ENCODE measurements at regions not wholly inside any gene's neighbourhood (a gene's known extent, or its start where the extent isn't known, plus 50 kb on each side); places are given as distances from the start of the nearest gene placed in this dataset.

DNA sequence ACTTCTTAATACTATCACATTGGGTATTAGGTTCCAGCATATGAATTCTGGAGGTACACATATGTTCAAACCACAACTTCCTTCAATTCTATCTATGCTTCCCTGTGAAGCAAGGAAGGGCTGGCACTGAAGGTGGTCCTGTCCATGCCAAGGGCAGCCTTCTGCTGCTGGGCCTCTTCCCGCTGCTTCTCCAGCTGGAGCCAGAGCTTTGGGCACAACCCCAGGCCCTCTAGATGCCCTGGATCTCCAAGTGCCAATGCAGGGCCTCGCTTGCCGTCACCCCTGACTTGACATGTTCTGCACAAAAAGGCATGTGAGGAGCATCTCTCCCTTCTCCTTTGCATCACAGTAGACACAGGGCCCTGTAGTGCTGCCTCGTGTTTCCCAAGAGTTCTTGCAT, 62.6 kb downstream of the STYXL2 start:
- TF ChIP-seq, protein P1, sequence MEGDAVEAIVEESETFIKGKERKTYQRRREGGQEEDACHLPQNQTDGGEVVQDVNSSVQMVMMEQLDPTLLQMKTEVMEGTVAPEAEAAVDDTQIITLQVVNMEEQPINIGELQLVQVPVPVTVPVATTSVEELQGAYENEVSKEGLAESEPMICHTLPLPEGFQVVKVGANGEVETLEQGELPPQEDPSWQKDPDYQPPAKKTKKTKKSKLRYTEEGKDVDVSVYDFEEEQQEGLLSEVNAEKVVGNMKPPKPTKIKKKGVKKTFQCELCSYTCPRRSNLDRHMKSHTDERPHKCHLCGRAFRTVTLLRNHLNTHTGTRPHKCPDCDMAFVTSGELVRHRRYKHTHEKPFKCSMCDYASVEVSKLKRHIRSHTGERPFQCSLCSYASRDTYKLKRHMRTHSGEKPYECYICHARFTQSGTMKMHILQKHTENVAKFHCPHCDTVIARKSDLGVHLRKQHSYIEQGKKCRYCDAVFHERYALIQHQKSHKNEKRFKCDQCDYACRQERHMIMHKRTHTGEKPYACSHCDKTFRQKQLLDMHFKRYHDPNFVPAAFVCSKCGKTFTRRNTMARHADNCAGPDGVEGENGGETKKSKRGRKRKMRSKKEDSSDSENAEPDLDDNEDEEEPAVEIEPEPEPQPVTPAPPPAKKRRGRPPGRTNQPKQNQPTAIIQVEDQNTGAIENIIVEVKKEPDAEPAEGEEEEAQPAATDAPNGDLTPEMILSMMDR (IDR thresholded peaks at IDR 0.05) = no peak
- no peak for TF ChIP-seq EZH2 (IDR thresholded peaks at IDR 0.05)

Measured in neural progenitor cell (in vitro differentiated cells).